ENCODE measurements at regions not wholly inside any gene's neighbourhood (a gene's known extent, or its start where the extent isn't known, plus 50 kb on each side); places are given as distances from the start of the nearest gene placed in this dataset.

- ChIA-PET CTCF (no interaction called here), POLR2A (ENCODE audit: unreplicated experiment) (no interaction called here)
- Histone ChIP-seq H2AFZ (no peak overlapping the region), H3K4me3 (no peak overlapping the region), H3K79me2 (ENCODE audit: low read depth) (no peaks in the 10 kb centered on the region), H3K9me2 (ENCODE audit: insufficient read depth) (no peaks in the 10 kb centered on the region), H4K20me1 (ENCODE audit: insufficient read depth) (no peaks in the 10 kb centered on the region), H3K27me3 (ENCODE audit: insufficient read depth, low read depth) (no peaks in the 10 kb centered on the region), H3K9me3 (ENCODE audit: insufficient read depth, low read depth) (no peaks in the 10 kb centered on the region), H3K27ac (no peak overlapping the region), H3F3A (ENCODE audit: insufficient read depth, low read depth) (no peaks in the 10 kb centered on the region), H3K4me1 (replicated peaks; ENCODE audit: insufficient read depth) (peaks cover 21% of the 10 kb centered on the region), H3K4me2 (0 out of 2 replicates have a peak overlapping the region, but pooled peaks have one; percentile 10), H3K36me3 (ENCODE audit: low read depth) (no peaks in the 10 kb centered on the region)
- no peak for TF ChIP-seq EZH2 (IDR thresholded peaks at IDR 0.05; ENCODE audit: low read depth)
- no peak for TF ChIP-seq CTCF (conservative IDR thresholded peaks at IDR 0.05)
- no TSS peak for BruUV-seq (replicated peaks)
- intact Hi-C loops (cut with micrococcal nuclease; ENCODE audit: unreplicated experiment) = no loop called here
- no peak for DNase-seq
Observed at GRCh38 chr20:11813106-11813890, 104.4 kb upstream of the BTBD3 start.

GRCh38 chr20:11814267-11814666 lies 103.4 kb upstream of the BTBD3 start:
- H3K27ac ChIP-seq = no peak overlapping the region
- CTCF ChIA-PET = interaction anchor here (0.6 kb wide), 1 partner anchor 271 kb away, joined by 5 read pairs; no protein-coding TSS in a partner anchor
- H3K9me3 ChIP-seq (ENCODE audit: insufficient read depth, low read depth) = no peaks in the 10 kb centered on the region
- POLR2A ChIA-PET (ENCODE audit: unreplicated experiment) = no interaction called here
- DNase-seq = peak in 1 of 2 experiments; percentile 56
- no peak overlapping the region for H3K4me3 ChIP-seq
- no peaks in the 10 kb centered on the region for H3K79me2 ChIP-seq (ENCODE audit: low read depth)
- no peaks in the 10 kb centered on the region for H3K9me2 ChIP-seq (ENCODE audit: insufficient read depth)
- H3K36me3 ChIP-seq (ENCODE audit: low read depth) = no peaks in the 10 kb centered on the region
- no TSS peak for BruUV-seq (replicated peaks)
- no peaks in the 10 kb centered on the region for H3K27me3 ChIP-seq (ENCODE audit: insufficient read depth, low read depth)
- intact Hi-C loops (cut with micrococcal nuclease; ENCODE audit: unreplicated experiment) = no loop called here
- H3F3A ChIP-seq (ENCODE audit: insufficient read depth, low read depth) = no peaks in the 10 kb centered on the region
- no peak for TF ChIP-seq CTCF (conservative IDR thresholded peaks at IDR 0.05)
- no peak for TF ChIP-seq EZH2 (IDR thresholded peaks at IDR 0.05; ENCODE audit: low read depth)
- no peak overlapping the region for H2AFZ ChIP-seq
- H4K20me1 ChIP-seq (ENCODE audit: insufficient read depth) = no peaks in the 10 kb centered on the region
- 0 out of 2 replicates have a peak overlapping the region, but pooled peaks have one; percentile 10 for H3K4me2 ChIP-seq
- H3K4me1 ChIP-seq (replicated peaks; ENCODE audit: insufficient read depth) = peaks cover 21% of the 10 kb centered on the region

- Histone ChIP-seq H3K9me2 (ENCODE audit: insufficient read depth) (no peaks in the 10 kb centered on the region), H3K4me3 (no peak overlapping the region), H3K36me3 (ENCODE audit: low read depth) (no peaks in the 10 kb centered on the region), H3K79me2 (ENCODE audit: low read depth) (no peaks in the 10 kb centered on the region), H3K4me2 (no peak overlapping the region), H3K27me3 (ENCODE audit: insufficient read depth, low read depth) (no peaks in the 10 kb centered on the region), H2AFZ (no peak overlapping the region), H3F3A (ENCODE audit: insufficient read depth, low read depth) (no peaks in the 10 kb centered on the region), H3K4me1 (replicated peaks; ENCODE audit: insufficient read depth) (no peaks in the 10 kb centered on the region), H3K9me3 (ENCODE audit: insufficient read depth, low read depth) (no peaks in the 10 kb centered on the region), H4K20me1 (ENCODE audit: insufficient read depth) (no peaks in the 10 kb centered on the region), H3K27ac (no peak overlapping the region)
- DNase-seq = no peak
- intact Hi-C loops (cut with micrococcal nuclease; ENCODE audit: unreplicated experiment) = no loop called here
- ChIA-PET CTCF (no interaction called here), POLR2A (ENCODE audit: unreplicated experiment) (no interaction called here)
- TF ChIP-seq CTCF (conservative IDR thresholded peaks at IDR 0.05) (no peak), EZH2 (IDR thresholded peaks at IDR 0.05; ENCODE audit: low read depth) (no peak)
- BruUV-seq (replicated peaks) = no TSS peak
Observed at GRCh38 chr20:11820838-11821237, 96.9 kb upstream of the BTBD3 start.
